ENCODE measurements at regions not wholly inside any gene's neighbourhood (a gene's known extent, or its start where the extent isn't known, plus 50 kb on each side); places are given as distances from the start of the nearest gene placed in this dataset.

GRCh38 chr7:113730309-113730955 lies 188.4 kb downstream of the PPP1R3A start:
- H3K27me3 ChIP-seq: no peaks in the 10 kb centered on the region
- no peaks in the 10 kb centered on the region for H3K4me1 ChIP-seq
- WGBS: 56% methylated on average over 1 of the region's 1 CpG
- no peak for DNase-seq (ENCODE audit: extremely low spot score)
- H3K27ac ChIP-seq (replicated peaks in 1 of 4): no peak overlapping the region
- intact Hi-C loops (cut with DNase I): no loop called here
- H3K36me3 ChIP-seq: no peaks in the 10 kb centered on the region
- no peaks in the 10 kb centered on the region for H3K9me3 ChIP-seq
- H3K4me3 ChIP-seq: no peak overlapping the region
- TF ChIP-seq POLR2AphosphoS5 (IDR thresholded peaks at IDR 0.05) (no peak), CTCF (IDR thresholded peaks at IDR 0.05) (no peak), POLR2A (IDR thresholded peaks at IDR 0.05; ENCODE audit: low read depth) (no peak), EP300 (IDR thresholded peaks at IDR 0.05) (no peak)

- Histone ChIP-seq H3K4me3 (no peak overlapping the region), H3K36me3 (no peaks in the 10 kb centered on the region), H3K27ac (replicated peaks in 1 of 4) (no peak overlapping the region), H3K27me3 (no peaks in the 10 kb centered on the region), H3K9me3 (no peaks in the 10 kb centered on the region), H3K4me1 (no peaks in the 10 kb centered on the region)
- intact Hi-C loops (cut with DNase I): no loop called here
- DNase-seq (ENCODE audit: extremely low spot score): no peak
- no peak for TF ChIP-seq POLR2AphosphoS5 (IDR thresholded peaks at IDR 0.05)
- no peak for TF ChIP-seq POLR2A (IDR thresholded peaks at IDR 0.05; ENCODE audit: low read depth)
- TF ChIP-seq CTCF (IDR thresholded peaks at IDR 0.05): no peak
- TF ChIP-seq EP300 (IDR thresholded peaks at IDR 0.05): no peak
- 87% methylated on average over 3 of the region's 3 CpGs for WGBS
Observed at GRCh38 chr7:113727486-113727885, 191.3 kb downstream of the PPP1R3A start.

GRCh38 chr7:113722006-113722405 lies 196.8 kb downstream of the PPP1R3A start:
- H3K36me3 ChIP-seq: no peaks in the 10 kb centered on the region
- H3K27me3 ChIP-seq: no peaks in the 10 kb centered on the region
- no peak for TF ChIP-seq POLR2AphosphoS5 (IDR thresholded peaks at IDR 0.05)
- TF ChIP-seq POLR2A (IDR thresholded peaks at IDR 0.05; ENCODE audit: low read depth): no peak
- TF ChIP-seq CTCF (IDR thresholded peaks at IDR 0.05): no peak
- TF ChIP-seq EP300 (IDR thresholded peaks at IDR 0.05): no peak
- H3K27ac ChIP-seq (replicated peaks in 1 of 4): no peak overlapping the region
- 77% methylated on average over 2 of the region's 2 CpGs for WGBS
- intact Hi-C loops (cut with DNase I): no loop called here
- H3K4me1 ChIP-seq: peaks cover 0 to 2% (median under 1%) of the 10 kb centered on the region in 4 donors
- H3K9me3 ChIP-seq: no peaks in the 10 kb centered on the region
- no peak for DNase-seq (ENCODE audit: extremely low spot score)
- H3K4me3 ChIP-seq: no peak overlapping the region

GRCh38 chr7:113717739-113718138 lies 201.1 kb downstream of the PPP1R3A start:
- intact Hi-C loops (cut with DNase I): no loop called here
- Histone ChIP-seq H3K4me3 (no peak overlapping the region), H3K4me1 (peaks cover 0 to 27% (median 17%) of the 10 kb centered on the region in 4 donors), H3K9me3 (no peaks in the 10 kb centered on the region), H3K36me3 (no peaks in the 10 kb centered on the region), H3K27me3 (no peaks in the 10 kb centered on the region), H3K27ac (replicated peaks in 1 of 4) (no peak overlapping the region)
- DNase-seq (ENCODE audit: extremely low spot score): no peak
- WGBS: 75% methylated on average over 1 of the region's 1 CpG
- TF ChIP-seq POLR2A (IDR thresholded peaks at IDR 0.05; ENCODE audit: low read depth) (no peak), POLR2AphosphoS5 (IDR thresholded peaks at IDR 0.05) (no peak), CTCF (IDR thresholded peaks at IDR 0.05) (no peak), EP300 (IDR thresholded peaks at IDR 0.05) (no peak)

All from esophagus muscularis mucosa (tissue), 4 donors.